ENCODE measurements at regions not wholly inside any gene's neighbourhood (a gene's known extent, or its start where the extent isn't known, plus 50 kb on each side); places are given as distances from the start of the nearest gene placed in this dataset.

DNA sequence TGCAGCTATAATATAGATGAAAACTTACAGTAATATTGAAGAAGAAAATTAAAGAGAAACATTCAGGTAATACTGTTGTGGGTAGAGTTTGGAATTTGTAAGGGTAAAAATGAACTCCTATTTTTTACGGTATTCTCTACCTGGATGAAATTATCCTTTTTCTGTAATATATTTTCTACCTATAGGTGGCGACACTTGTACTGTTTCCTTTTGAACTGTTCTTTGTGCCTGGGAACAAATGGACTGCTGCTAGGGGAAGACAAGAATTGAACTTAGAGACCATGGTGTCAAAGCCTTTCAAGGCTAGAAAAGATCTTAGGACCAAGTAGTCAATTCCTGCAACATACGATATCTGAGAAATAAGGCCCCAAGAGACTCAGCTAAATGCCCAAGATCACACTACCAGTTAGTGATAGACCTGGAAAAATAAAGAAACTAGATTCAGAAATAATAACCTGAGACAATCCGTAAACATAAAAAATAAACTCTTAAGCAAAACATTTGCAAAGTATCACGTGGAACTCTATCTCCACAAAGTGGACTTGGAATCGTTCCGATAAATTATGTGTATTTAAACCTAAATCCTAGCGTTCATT lies 383.8 kb downstream of the TFAP2A start:
- no peaks in the 10 kb centered on the region for H3K4me1 Mint-ChIP-seq
- DNase-seq (no peak), ATAC-seq (no peak)
- H3K9me3 Mint-ChIP-seq (ENCODE audit: low read depth): peaks cover 1% of the 10 kb centered on the region
- H3K27me3 Mint-ChIP-seq: no peaks in the 10 kb centered on the region
- no peak overlapping the region for H3K4me3 Mint-ChIP-seq
- H3K36me3 Mint-ChIP-seq: no peaks in the 10 kb centered on the region
- no peak overlapping the region for H3K27ac Mint-ChIP-seq
- CTCF ChIA-PET: interaction anchor here (1.4 kb wide), 1 partner anchor 403 kb away, joined by 8 read pairs; no protein-coding TSS in a partner anchor

DNA sequence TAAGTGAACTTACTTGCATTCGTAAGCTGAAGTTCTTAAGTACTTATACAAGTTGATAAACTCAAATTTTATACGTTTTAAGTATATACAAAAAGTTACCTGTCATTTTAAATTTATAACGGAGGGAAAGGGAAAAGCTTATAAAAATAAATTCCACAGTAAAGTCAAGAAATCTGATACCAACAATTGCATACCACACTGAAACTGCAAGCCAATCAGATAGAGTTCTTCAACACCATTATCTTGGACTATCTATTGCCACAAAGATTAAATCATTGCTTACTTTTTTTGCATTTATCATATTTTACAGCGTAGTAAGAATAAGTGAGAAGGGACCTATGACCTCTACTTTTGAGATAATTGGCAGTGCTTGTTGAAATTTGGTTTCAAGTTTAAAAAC lies 386.7 kb downstream of the TFAP2A start:
- no peak for DNase-seq

GRCh38 chr6:10019851-10020250 lies 395.0 kb downstream of the TFAP2A start:
- no peak overlapping the region for H3K27ac Mint-ChIP-seq
- ATAC-seq (no peak), DNase-seq (no peak)
- CTCF ChIA-PET: no interaction called here
- no peaks in the 10 kb centered on the region for H3K9me3 Mint-ChIP-seq (ENCODE audit: low read depth)
- no peaks in the 10 kb centered on the region for H3K36me3 Mint-ChIP-seq
- H3K4me3 Mint-ChIP-seq: no peak overlapping the region
- H3K27me3 Mint-ChIP-seq: no peaks in the 10 kb centered on the region
- H3K4me1 Mint-ChIP-seq: no peaks in the 10 kb centered on the region

More for the DNA sequence above, 386.7 kb downstream of the TFAP2A start:
- Mint-ChIP-seq H3K4me3 (no peak overlapping the region), H3K36me3 (no peaks in the 10 kb centered on the region), H3K27ac (no peak overlapping the region), H3K4me1 (no peaks in the 10 kb centered on the region), H3K27me3 (no peaks in the 10 kb centered on the region), H3K9me3 (ENCODE audit: low read depth) (no peaks in the 10 kb centered on the region)
- CTCF ChIA-PET: no interaction called here
- ATAC-seq: no peak

DNA sequence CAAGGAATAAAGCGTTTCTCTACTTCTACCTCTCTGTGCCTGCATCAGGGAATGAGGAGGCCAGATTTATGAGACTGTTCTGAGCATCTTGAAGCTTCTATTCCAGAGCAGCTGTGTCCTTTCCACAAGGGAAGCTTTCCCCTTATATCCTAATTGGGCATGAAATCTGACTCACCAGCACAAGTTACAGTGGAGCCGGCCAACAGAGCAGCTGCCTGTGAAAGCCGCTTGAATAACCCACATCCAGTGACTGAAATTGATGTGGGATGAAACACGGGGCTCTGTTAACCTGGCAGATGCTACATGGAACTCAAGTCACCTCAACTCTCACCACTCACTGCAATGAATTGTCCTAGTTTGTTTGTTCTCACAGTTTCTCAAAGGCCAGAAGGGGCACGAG lies 400.3 kb downstream of the TFAP2A start:
- Mint-ChIP-seq H3K27ac (no peak overlapping the region), H3K4me1 (no peaks in the 10 kb centered on the region), H3K27me3 (no peaks in the 10 kb centered on the region), H3K36me3 (no peaks in the 10 kb centered on the region), H3K9me3 (ENCODE audit: low read depth) (no peaks in the 10 kb centered on the region), H3K4me3 (no peak overlapping the region)
- DNase-seq (no peak), ATAC-seq (no peak)
- CTCF ChIA-PET: no interaction called here

DNA sequence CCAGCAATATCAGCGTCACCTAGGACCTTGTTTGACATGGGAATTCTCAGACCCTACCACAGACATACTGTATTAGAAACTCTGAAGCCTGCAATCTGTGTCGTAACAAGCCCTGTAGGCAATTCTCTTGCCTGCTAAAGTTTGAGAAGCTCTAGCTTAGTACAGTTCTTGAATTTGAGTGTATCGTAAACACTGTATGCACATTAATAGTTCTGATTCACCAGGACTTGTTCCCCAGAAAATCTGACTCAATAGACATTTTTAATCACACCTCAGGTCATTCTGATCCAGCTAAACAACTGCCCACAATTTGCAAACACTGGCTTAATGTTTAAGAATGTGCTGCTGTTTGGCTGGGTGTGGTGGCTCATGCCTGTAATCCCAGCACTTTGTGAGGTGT lies 414.3 kb downstream of the TFAP2A start:
- CTCF ChIA-PET: no interaction called here
- H3K36me3 Mint-ChIP-seq: no peaks in the 10 kb centered on the region

DNA sequence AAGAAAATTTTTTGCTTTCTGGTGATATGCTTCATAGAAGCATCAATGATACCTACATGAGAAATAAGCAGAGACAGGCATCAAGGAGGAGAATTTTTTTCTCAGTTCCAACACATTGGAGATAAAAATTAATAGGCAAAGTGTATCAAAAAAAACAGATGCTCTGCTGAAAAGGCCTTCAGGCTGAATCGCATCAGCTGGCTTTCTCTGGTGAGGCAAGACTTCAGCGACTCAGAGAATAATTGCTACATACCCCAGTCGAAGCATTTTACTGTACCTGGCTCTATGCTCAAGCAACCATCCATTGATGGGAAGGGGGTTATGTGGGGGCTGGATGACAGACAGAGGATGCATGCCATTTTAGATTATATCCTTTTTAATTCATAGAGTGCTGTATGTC lies 415.1 kb downstream of the TFAP2A start:
- no peaks in the 10 kb centered on the region for H3K27me3 Mint-ChIP-seq
- CTCF ChIA-PET: no interaction called here
- no peaks in the 10 kb centered on the region for H3K9me3 Mint-ChIP-seq (ENCODE audit: low read depth)
- ATAC-seq (no peak), DNase-seq (no peak)
- no peaks in the 10 kb centered on the region for H3K36me3 Mint-ChIP-seq
- no peaks in the 10 kb centered on the region for H3K4me1 Mint-ChIP-seq
- no peak overlapping the region for H3K27ac Mint-ChIP-seq
- H3K4me3 Mint-ChIP-seq: no peak overlapping the region

More for the DNA sequence above, 414.3 kb downstream of the TFAP2A start:
- H3K27ac Mint-ChIP-seq: no peak overlapping the region
- H3K27me3 Mint-ChIP-seq: no peaks in the 10 kb centered on the region
- no peaks in the 10 kb centered on the region for H3K9me3 Mint-ChIP-seq (ENCODE audit: low read depth)
- H3K4me3 Mint-ChIP-seq: no peak overlapping the region
- no peak for DNase-seq
- no peak for ATAC-seq
- no peaks in the 10 kb centered on the region for H3K4me1 Mint-ChIP-seq

DNA sequence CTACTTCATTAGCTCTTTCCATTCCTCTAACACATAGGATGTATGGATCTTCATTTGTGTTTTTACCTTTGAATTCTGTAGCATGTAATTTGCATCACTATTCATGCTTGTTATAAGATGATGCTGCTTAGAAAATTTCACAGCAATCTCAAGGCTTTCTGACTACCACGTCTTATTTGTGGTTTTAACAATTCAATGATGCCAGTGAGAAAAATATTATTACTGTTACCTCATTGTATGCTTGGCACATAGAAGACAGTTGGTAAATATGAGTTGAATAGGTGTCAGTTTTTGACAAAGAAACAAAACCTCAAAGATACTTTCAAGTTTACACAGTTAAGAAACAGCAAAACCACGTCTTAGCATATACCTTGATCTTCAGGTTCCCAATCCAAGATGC lies 428.6 kb downstream of the TFAP2A start:
- H3K9me3 Mint-ChIP-seq (ENCODE audit: low read depth): peaks cover 7% of the 10 kb centered on the region
- no peak overlapping the region for H3K4me3 Mint-ChIP-seq
- H3K36me3 Mint-ChIP-seq: no peaks in the 10 kb centered on the region
- H3K4me1 Mint-ChIP-seq: peaks cover 2% of the 10 kb centered on the region
- CTCF ChIA-PET: no interaction called here
- H3K27ac Mint-ChIP-seq: no peak overlapping the region
- no peaks in the 10 kb centered on the region for H3K27me3 Mint-ChIP-seq
- DNase-seq (no peak), ATAC-seq (no peak)

- ATAC-seq (no peak), DNase-seq (no peak)
- CTCF ChIA-PET: no interaction called here
- Mint-ChIP-seq H3K9me3 (ENCODE audit: low read depth) (peaks cover 7% of the 10 kb centered on the region), H3K36me3 (no peaks in the 10 kb centered on the region), H3K27me3 (no peaks in the 10 kb centered on the region), H3K27ac (no peak overlapping the region), H3K4me3 (no peak overlapping the region), H3K4me1 (peaks cover 2% of the 10 kb centered on the region)
Observed at GRCh38 chr6:9985481-9985880, 429.4 kb downstream of the TFAP2A start.

DNA sequence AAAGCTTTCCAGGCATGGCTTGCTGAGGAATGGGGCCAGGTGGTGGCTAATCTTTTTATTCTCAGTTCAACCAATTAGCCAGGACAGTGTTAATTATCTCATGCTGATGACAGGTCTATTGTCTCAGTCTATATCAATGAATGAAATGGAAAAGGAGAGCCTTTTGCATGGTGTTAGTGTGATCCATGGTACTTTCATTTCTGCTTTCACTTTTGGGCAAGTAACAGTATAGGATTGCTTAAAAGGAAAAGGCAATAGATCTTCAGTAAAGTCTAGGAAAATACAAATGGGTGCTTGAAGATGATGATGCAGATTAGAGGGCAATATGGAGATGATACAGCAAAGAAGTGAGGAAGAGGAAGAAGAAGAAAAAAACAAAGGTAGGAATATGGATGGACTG lies 430.3 kb downstream of the TFAP2A start:
- H3K9me3 Mint-ChIP-seq (ENCODE audit: low read depth): peaks cover 3% of the 10 kb centered on the region
- H3K36me3 Mint-ChIP-seq: no peaks in the 10 kb centered on the region
- DNase-seq (no peak), ATAC-seq (no peak)
- H3K4me3 Mint-ChIP-seq: no peak overlapping the region
- H3K27ac Mint-ChIP-seq: no peak overlapping the region
- CTCF ChIA-PET: no interaction called here
- H3K4me1 Mint-ChIP-seq: peaks cover 2% of the 10 kb centered on the region
- H3K27me3 Mint-ChIP-seq: no peaks in the 10 kb centered on the region

GRCh38 chr6:9983168-9983567 lies 431.7 kb downstream of the TFAP2A start:
- Mint-ChIP-seq H3K27ac (no peak overlapping the region), H3K9me3 (ENCODE audit: low read depth) (peaks cover 5% of the 10 kb centered on the region), H3K36me3 (no peaks in the 10 kb centered on the region), H3K4me1 (peaks cover 2% of the 10 kb centered on the region), H3K4me3 (no peak overlapping the region), H3K27me3 (no peaks in the 10 kb centered on the region)
- ATAC-seq: no peak
- no peak for DNase-seq
- CTCF ChIA-PET: no interaction called here

DNA sequence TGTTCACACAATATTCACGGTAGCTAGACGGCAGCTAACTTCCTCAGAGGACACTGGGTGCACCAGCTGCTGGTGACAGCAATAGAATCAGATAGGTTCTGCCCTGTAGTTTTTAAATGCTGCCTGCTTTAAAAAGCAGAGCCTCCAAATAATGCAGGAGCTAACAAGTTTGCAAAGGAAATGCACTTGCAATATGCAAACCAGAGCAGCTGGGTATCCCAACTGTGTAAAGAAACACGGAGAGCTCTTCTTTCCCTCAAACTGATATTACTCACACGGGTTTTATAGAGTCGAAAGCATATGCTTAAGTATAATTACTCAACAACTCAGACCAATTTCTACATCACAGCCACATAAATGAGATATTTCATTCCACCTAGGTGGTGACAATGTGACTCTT lies 432.7 kb downstream of the TFAP2A start:
- no peak for DNase-seq
- Mint-ChIP-seq H3K4me3 (no peak overlapping the region), H3K4me1 (peaks cover 2% of the 10 kb centered on the region), H3K9me3 (ENCODE audit: low read depth) (peaks cover 5% of the 10 kb centered on the region), H3K27me3 (no peaks in the 10 kb centered on the region), H3K36me3 (no peaks in the 10 kb centered on the region), H3K27ac (no peak overlapping the region)
- ATAC-seq: no peak
- CTCF ChIA-PET: no interaction called here

- Mint-ChIP-seq H3K27me3 (no peaks in the 10 kb centered on the region), H3K36me3 (no peaks in the 10 kb centered on the region), H3K4me3 (no peak overlapping the region), H3K27ac (no peak overlapping the region), H3K4me1 (peaks cover 2% of the 10 kb centered on the region), H3K9me3 (ENCODE audit: low read depth) (peaks cover 10% of the 10 kb centered on the region)
- CTCF ChIA-PET: no interaction called here
- no peak for ATAC-seq
- DNase-seq: no peak
Observed at GRCh38 chr6:9979996-9980395, 434.9 kb downstream of the TFAP2A start.

GRCh38 chr6:9978480-9978879 lies 436.4 kb downstream of the TFAP2A start:
- no peak overlapping the region for H3K27ac Mint-ChIP-seq
- H3K4me1 Mint-ChIP-seq: no peaks in the 10 kb centered on the region
- no peaks in the 10 kb centered on the region for H3K27me3 Mint-ChIP-seq
- H3K36me3 Mint-ChIP-seq: no peaks in the 10 kb centered on the region
- CTCF ChIA-PET: no interaction called here
- ATAC-seq (no peak), DNase-seq (no peak)
- H3K9me3 Mint-ChIP-seq (ENCODE audit: low read depth): peaks cover 7% of the 10 kb centered on the region
- no peak overlapping the region for H3K4me3 Mint-ChIP-seq

- DNase-seq (no peak), ATAC-seq (no peak)
- H3K27ac Mint-ChIP-seq: no peak overlapping the region
- no peaks in the 10 kb centered on the region for H3K36me3 Mint-ChIP-seq
- CTCF ChIA-PET: no interaction called here
- peaks cover 7% of the 10 kb centered on the region for H3K9me3 Mint-ChIP-seq (ENCODE audit: low read depth)
- no peaks in the 10 kb centered on the region for H3K4me1 Mint-ChIP-seq
- no peak overlapping the region for H3K4me3 Mint-ChIP-seq
- no peaks in the 10 kb centered on the region for H3K27me3 Mint-ChIP-seq
Observed at GRCh38 chr6:9977411-9977810, 437.5 kb downstream of the TFAP2A start.

DNA sequence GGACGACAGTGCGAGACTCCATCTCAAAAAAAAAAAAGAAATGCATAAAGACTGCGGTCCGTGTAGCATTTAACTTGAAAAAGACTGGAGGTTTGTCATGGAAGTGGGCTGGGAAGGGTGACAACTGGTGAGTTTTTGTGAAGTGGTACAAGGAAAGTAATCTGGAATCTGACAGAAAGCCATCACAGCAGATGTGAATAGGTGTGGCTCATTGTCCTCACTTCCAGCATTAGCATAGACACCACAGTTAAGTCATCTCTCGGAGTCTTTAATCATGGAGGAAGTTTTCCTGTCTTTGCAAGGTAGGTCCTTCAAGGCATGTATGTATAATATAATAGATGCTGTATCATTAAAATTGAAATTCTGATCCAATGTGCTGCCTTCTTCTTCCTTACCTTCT lies 453.2 kb downstream of the TFAP2A start:
- Mint-ChIP-seq H3K27ac (no peak overlapping the region), H3K9me3 (ENCODE audit: low read depth) (peaks cover 5% of the 10 kb centered on the region), H3K27me3 (no peaks in the 10 kb centered on the region), H3K4me3 (no peak overlapping the region), H3K4me1 (no peaks in the 10 kb centered on the region), H3K36me3 (no peaks in the 10 kb centered on the region)
- DNase-seq (no peak), ATAC-seq (no peak)
- CTCF ChIA-PET: no interaction called here

All from activated CD8-positive, alpha-beta memory T cell treated with anti-CD3 and anti-CD28 coated beads, Interleukin-2, amount 10 ng/mL, durations not matched to agents 7 days and 5 days (primary cell).